SK-N-MC (cell line): ENCODE measurements at regions not wholly inside any gene's neighbourhood (a gene's known extent, or its start where the extent isn't known, plus 50 kb on each side); places are given as distances from the start of the nearest gene placed in this dataset.

ENCODE experiments used
- DNase-seq: peaks from one replicate; pipeline ENCODE4 v3.0.0-alpha.2; 2011; ENCODE audit warnings: low read depth, low spot score
- H3K27ac ChIP-seq: fragments of 200-600 bp; sonication (generic); 2 replicates; pipeline ENCODE4 v1.5.1; 2016; ENCODE audit warnings: mixed run types
- H3K36me3 ChIP-seq: fragments of 200-600 bp; sonication (generic); 2 replicates; pipeline ENCODE4 v1.6.1; 2017; ENCODE audit warnings: antibody characterized with exemption, low read length, mixed read lengths; ENCODE audit not compliant: insufficient read depth
- H3K4me3 ChIP-seq: fragments of 200-600 bp; sonication (generic); 2 replicates; pipeline ENCODE4 v1.5.1; 2016
- H3K9ac ChIP-seq: fragments of 200-600 bp; sonication (generic); 2 replicates; pipeline ENCODE4 v1.8.0; 2017; ENCODE audit warnings: mixed run types, mixed read lengths; ENCODE audit not compliant: insufficient read length
- H3K9me3 ChIP-seq: fragments of 200-600 bp; sonication (generic); 2 replicates; pipeline ENCODE4 v1.6.1; 2017; ENCODE audit warnings: low read depth, mild to moderate bottlenecking, antibody characterized with exemption, low read length, moderate library complexity, mixed read lengths
- EZH2 ChIP-seq: fragments of 200-600 bp; sonication (generic); IDR thresholded peaks from one replicate; pipeline ENCODE4 v1.6.1; 2017; ENCODE audit warnings: antibody characterized with exemption
- FOXP2 ChIP-seq: optimal IDR thresholded peaks from 2 replicates; pipeline ENCODE3; 2011; ENCODE audit warnings: mild to moderate bottlenecking, moderate library complexity; ENCODE audit not compliant: insufficient read depth; ENCODE audit errors: extremely low read length, control extremely low read depth
- POLR2AphosphoS5 ChIP-seq: IDR thresholded peaks from 2 replicates; pipeline ENCODE4 v1.6.1; 2012; ENCODE audit warnings: mild to moderate bottlenecking, low read depth, low read length, borderline replicate concordance

- TF ChIP-seq POLR2AphosphoS5: no peak
- no peak for TF ChIP-seq EZH2
- no peak for TF ChIP-seq FOXP2
- no peaks in the 10 kb centered on the region for H3K9me3 ChIP-seq
- H3K4me3 ChIP-seq: no peak overlapping the region
- no peak for DNase-seq
- no peaks in the 10 kb centered on the region for H3K36me3 ChIP-seq
- no peak overlapping the region for H3K27ac ChIP-seq
- H3K9ac ChIP-seq: no peak overlapping the region
These were observed 354.5 kb upstream of the DUSP10 start for GRCh38 chr1:222096476-222096772.

GRCh38 chr1:222095606-222096475 is 354.0 kb upstream of the DUSP10 start:
- TF ChIP-seq EZH2 (no peak), POLR2AphosphoS5 (no peak), FOXP2 (no peak)
- Histone ChIP-seq H3K9ac (no peak overlapping the region), H3K4me3 (no peak overlapping the region), H3K27ac (no peak overlapping the region), H3K36me3 (no peaks in the 10 kb centered on the region), H3K9me3 (no peaks in the 10 kb centered on the region)
- no peak for DNase-seq

- Histone ChIP-seq H3K36me3 (no peaks in the 10 kb centered on the region), H3K9ac (no peak overlapping the region), H3K4me3 (no peak overlapping the region), H3K27ac (no peak overlapping the region), H3K9me3 (no peaks in the 10 kb centered on the region)
- DNase-seq: no peak
- TF ChIP-seq POLR2AphosphoS5: no peak
- no peak for TF ChIP-seq FOXP2
- TF ChIP-seq EZH2: no peak
These were observed 351.6 kb upstream of the DUSP10 start for GRCh38 chr1:222093518-222093917.

GRCh38 chr1:222090103-222090502 is 348.2 kb upstream of the DUSP10 start:
- H3K9me3 ChIP-seq: no peaks in the 10 kb centered on the region
- H3K4me3 ChIP-seq: no peak overlapping the region
- TF ChIP-seq POLR2AphosphoS5 (no peak), EZH2 (no peak), FOXP2 (no peak)
- no peaks in the 10 kb centered on the region for H3K36me3 ChIP-seq
- H3K27ac ChIP-seq: no peak overlapping the region
- no peak overlapping the region for H3K9ac ChIP-seq
- DNase-seq: no peak

- Histone ChIP-seq H3K27ac (no peak overlapping the region), H3K4me3 (no peak overlapping the region), H3K9me3 (no peaks in the 10 kb centered on the region), H3K9ac (no peak overlapping the region), H3K36me3 (no peaks in the 10 kb centered on the region)
- DNase-seq: no peak
- TF ChIP-seq FOXP2: no peak
- TF ChIP-seq POLR2AphosphoS5: no peak
- no peak for TF ChIP-seq EZH2
These were observed 345.5 kb upstream of the DUSP10 start for GRCh38 chr1:222087221-222087920.

- TF ChIP-seq EZH2: no peak
- TF ChIP-seq POLR2AphosphoS5: no peak
- no peak for TF ChIP-seq FOXP2
- Histone ChIP-seq H3K36me3 (no peaks in the 10 kb centered on the region), H3K4me3 (no peak overlapping the region), H3K9ac (no peak overlapping the region), H3K27ac (no peak overlapping the region), H3K9me3 (no peaks in the 10 kb centered on the region)
- DNase-seq: no peak
These were observed 343.1 kb upstream of the DUSP10 start for GRCh38 chr1:222084996-222085395.

- H3K9me3 ChIP-seq: no peaks in the 10 kb centered on the region
- DNase-seq: no peak
These were observed 342.2 kb upstream of the DUSP10 start for GRCh38 chr1:222084048-222084447.

GRCh38 chr1:222081859-222082258 is 340.0 kb upstream of the DUSP10 start:
- Histone ChIP-seq H3K36me3 (no peaks in the 10 kb centered on the region), H3K27ac (no peak overlapping the region), H3K9ac (no peak overlapping the region), H3K4me3 (no peak overlapping the region), H3K9me3 (no peaks in the 10 kb centered on the region)
- TF ChIP-seq POLR2AphosphoS5 (no peak), EZH2 (no peak), FOXP2 (no peak)
- no peak for DNase-seq

More at GRCh38 chr1:222084048-222084447, 342.2 kb upstream of the DUSP10 start:
- Histone ChIP-seq H3K4me3 (no peak overlapping the region), H3K9ac (no peak overlapping the region), H3K36me3 (no peaks in the 10 kb centered on the region), H3K27ac (no peak overlapping the region)
- TF ChIP-seq EZH2: no peak
- TF ChIP-seq POLR2AphosphoS5: no peak
- TF ChIP-seq FOXP2: no peak
